SW480 (cell line): ENCODE measurements at regions not wholly inside any gene's neighbourhood (a gene's known extent, or its start where the extent isn't known, plus 50 kb on each side); places are given as distances from the start of the nearest gene placed in this dataset.
"Not testable (repeated sequence)": the region's sequence is repeated elsewhere in the genome, so short reads cannot be mapped to it uniquely, and the experiment has no call there.

Experiments used
- DNase-seq: peaks from one replicate; pipeline ENCODE4 v3.0.0-alpha.2; 2016; ENCODE audit warnings: low spot score

DNA sequence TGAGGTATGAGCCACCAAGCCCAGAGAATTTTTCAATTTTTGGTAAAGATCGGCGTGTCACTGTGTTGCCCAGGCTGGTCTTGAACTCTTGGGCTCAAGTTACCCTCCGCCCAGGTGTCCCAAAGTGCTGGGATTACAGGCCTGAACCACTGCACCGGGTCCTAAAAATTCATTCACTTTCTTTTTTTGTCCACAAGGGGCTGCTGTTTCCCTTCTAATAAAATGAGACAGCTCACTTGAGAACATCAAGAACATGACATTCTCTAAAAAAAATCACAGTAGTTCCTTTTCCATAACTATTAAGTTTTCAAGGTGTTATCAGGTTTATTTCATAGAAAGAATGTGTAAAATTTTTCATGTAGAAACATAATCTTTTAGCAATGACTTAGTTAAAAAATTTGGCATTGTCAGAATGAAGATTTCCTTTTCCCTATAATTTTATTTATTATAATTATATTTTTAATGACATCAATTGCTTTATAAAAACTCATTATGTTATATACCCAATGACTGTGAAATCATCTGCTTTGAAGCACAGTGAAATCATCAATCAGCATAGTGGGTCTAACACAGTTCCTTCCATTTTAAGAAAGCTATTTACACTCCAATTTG is 1723.8 kb upstream of the DEFB115 start:
- DNase-seq: peak; percentile 11

DNA sequence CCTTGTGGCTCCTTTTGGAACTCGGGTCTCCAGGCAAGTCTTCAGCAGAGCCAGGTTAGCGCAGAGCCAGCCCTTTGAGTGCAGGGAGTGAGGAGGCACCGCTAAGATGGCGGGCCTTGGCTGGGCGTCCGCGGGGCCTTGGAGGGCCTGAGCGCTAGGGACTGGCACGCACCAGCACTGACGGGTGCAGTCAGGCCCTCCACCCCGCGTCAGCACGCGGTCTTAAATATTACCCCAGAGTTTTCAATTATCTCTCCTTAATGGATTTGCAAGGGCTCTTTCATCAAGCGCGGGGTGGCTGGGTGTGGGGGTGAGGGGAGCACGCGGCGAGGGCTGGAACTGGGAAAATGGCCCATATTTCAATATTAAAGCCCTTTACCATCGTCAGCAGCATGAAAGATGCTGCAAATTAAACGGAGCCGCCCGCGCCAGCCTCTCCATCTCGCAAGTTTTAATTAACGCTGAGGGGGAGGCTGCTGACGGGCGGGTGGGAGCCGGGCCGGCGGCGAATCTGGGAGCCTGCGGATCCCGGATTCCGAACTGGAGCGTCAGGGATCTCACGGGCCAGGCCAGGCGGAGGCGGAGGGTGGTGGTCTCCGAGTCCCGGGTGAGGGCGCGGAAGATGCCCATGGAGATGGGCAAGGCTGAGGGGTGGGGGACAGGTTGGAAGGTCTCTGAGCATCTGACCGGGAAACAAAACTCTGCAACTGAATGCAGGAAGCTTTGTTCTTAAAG is 1690.4 kb upstream of the DEFB115 start:
- not testable (repeated sequence) for DNase-seq

DNA sequence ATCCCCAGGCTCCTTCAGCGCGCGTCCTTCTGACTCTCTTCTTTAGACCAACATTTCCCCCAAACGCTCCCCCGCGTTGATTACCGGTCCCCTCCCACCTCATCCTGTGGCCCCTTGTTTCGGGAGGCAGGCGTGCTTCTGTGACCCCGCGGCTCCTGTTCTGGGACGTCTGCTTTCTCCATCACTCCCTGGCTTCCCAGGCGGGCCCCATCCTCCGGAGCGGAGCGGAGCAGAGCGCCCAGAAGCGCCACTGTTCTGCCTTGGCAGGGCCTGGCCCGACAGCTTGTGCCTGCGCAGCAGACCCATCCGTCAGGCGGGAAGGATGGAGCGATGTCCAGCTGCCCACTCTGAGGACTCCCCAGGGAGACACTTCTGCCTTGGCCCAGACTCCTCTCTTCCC is 1689.8 kb upstream of the DEFB115 start:
- DNase-seq: not testable (repeated sequence)

DNA sequence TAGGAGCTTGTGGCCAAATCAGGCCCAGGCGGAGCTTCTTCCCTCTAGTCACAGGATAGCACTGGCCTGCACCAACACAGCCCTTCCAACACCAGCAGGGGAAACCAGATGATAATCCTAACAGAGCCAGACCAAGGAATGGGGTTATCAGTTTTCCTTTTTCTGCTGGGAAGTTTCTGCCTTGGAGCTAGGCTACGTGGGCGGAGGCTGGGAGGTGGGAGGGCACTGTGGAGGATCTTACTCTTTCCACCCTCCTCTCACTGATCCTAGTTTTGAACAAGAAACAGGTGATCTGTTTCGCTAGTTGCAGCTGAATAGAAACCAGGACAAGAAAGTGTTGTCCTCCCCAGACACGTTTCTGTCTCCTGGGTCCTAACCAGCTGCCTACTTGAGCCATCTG is 1687.3 kb upstream of the DEFB115 start:
- not testable (repeated sequence) for DNase-seq

DNA sequence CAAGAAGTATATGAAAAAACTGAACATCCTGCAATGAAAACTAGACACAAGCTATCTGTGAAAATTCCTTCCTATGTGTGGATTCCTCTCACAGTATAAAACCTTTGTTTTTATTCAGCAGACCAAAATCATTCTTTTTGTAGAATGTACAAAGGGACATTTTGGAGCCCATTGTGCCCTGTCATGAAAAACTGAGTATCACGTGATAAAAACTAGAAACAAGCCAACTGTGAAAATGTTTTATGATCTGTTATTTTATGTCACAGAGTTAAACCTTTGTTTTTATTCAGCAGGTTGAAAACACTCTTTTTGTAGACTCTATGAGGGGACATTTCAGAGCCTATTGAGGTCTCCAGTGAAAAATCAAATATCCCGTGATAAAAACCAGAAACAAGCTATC is 1667.9 kb upstream of the DEFB115 start:
- DNase-seq: not testable (repeated sequence)

DNA sequence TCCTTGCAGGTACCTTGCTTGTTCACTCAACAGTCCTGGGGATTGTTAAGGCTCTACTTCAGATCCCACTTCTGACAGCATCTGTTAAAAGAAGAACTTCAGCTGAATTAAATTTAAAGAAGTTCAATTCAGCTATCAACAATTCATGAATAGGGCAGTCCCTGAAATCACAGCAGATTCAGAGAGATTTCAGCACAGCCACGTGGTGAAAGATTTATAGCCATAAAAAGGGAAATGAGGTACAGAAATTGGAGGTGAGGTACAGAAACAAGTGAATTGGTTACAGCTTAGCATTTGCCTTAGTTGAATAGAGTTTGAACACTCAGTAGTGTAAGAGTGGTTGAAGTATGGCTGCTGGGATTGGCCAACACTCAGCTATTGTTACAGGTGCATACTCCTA is 1653.3 kb upstream of the DEFB115 start:
- DNase-seq: not testable (repeated sequence)

DNA sequence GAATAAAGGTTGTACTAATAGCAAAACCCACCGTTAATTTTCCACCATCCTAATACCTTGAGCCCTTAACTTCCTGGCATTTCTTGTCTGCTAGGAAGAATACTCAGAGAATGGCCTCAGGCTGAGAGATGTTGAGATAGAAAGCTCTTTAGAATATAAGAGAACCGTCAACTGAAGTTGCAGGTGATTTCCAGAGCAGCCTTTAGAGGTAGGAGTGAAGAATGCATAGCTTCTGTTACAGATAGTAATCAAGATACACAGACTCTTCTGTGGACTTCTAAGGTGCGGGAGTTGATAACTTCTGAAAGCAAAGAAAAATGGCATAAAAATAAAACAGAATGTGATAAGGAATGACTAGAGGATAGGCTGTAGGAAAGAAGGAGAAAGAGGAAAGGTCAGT is 1651.3 kb upstream of the DEFB115 start:
- DNase-seq: not testable (repeated sequence)

DNA sequence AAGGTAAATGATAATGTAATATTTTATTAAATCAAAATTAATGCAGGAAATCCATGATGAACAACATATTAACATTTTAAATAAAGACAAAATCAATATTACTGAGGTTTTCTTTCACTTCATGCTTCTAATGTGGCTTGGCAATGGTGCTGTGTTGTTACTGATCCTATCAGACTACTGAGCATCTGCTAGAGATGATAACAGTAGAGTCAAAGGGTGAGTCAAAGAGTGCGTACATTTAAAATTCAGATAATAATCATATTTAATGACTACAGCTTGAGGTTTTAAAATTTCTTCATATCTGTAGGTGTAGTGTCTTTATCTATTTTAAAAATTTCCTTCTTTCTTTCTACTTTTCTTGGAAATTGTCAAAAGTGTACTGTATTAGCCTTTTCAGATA is 1628.1 kb upstream of the DEFB115 start:
- not testable (repeated sequence) for DNase-seq
